Left ventricle myocardium inferior (tissue), 1 donor: ENCODE measurements at regions not wholly inside any gene's neighbourhood (a gene's known extent, or its start where the extent isn't known, plus 50 kb on each side); places are given as distances from the start of the nearest gene placed in this dataset.
A peak's percentile ranks its signal among the peaks of the same experiment; 100 is the strongest.

ENCODE experiments used
- DNase-seq: peaks from one replicate; pipeline ENCODE4 v3.0.0-alpha.2; 2020
- H3K27ac ChIP-seq: fragments of 200-600 bp; replicated peaks from 2 replicates; pipeline ENCODE4 v1.8.0; 2021
- H3K27me3 ChIP-seq: fragments of 200-600 bp; 2 replicates; pipeline ENCODE4 v1.8.0; 2021; ENCODE audit warnings: low read depth
- H3K36me3 ChIP-seq: fragments of 200-600 bp; 2 replicates; pipeline ENCODE4 v1.8.0; 2021
- H3K4me1 ChIP-seq: fragments of 200-600 bp; 2 replicates; pipeline ENCODE4 v1.8.0; 2021
- H3K4me3 ChIP-seq: fragments of 200-600 bp; 2 replicates; pipeline ENCODE4 v1.8.0; 2021; ENCODE audit warnings: mild to moderate bottlenecking, moderate library complexity
- H3K9me3 ChIP-seq: fragments of 200-600 bp; replicated peaks from 2 replicates; pipeline ENCODE4 v1.8.0; 2021
- CTCF ChIP-seq: fragments of 200-600 bp; IDR thresholded peaks from 2 replicates; pipeline ENCODE4 v1.8.0; 2021; ENCODE audit warnings: antibody characterized with exemption, mild to moderate bottlenecking, borderline replicate concordance
- intact Hi-C: fragments of 100-400 bp; cut with micrococcal nuclease; formaldehyde crosslinking; loops from one replicate; pipeline ENCODE4 v1.11.0; 2022
- donor health status: DM: no; HTN: yes; CAD: no; lungs with severe emphysema.

DNA sequence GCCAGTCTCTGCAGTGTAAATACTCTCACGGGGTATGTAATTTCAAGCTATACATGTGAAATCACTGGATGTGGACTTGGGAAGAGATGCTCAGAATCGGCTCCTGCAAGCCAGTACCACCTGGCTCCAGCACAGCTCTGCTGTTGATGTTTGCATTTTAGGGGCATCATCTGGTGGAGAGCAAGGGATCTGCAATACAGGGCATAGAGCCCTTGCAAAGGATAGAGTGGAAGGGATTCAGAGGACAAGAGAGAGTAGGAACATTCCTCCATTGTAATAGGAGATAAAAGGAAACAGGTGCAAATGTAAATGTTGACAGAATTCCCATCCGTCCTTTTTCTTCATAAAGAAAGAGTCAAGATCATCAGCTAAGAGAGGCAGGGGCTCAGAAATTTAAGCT is 184.1 kb downstream of the PMP22 start:
- no peaks in the 10 kb centered on the region for H3K36me3 ChIP-seq
- TF ChIP-seq CTCF: no peak
- DNase-seq: no peak
- H3K4me1 ChIP-seq: peaks cover 21% of the 10 kb centered on the region
- intact Hi-C loops: no loop called here
- H3K4me3 ChIP-seq: no peak overlapping the region
- no peak overlapping the region for H3K27ac ChIP-seq
- H3K9me3 ChIP-seq: no peaks in the 10 kb centered on the region
- H3K27me3 ChIP-seq: no peaks in the 10 kb centered on the region

GRCh38 chr17:15078570-15078969 is 186.6 kb downstream of the PMP22 start:
- intact Hi-C loops: no loop called here
- H3K4me1 ChIP-seq: peaks cover 21% of the 10 kb centered on the region
- H3K36me3 ChIP-seq: no peaks in the 10 kb centered on the region
- no peaks in the 10 kb centered on the region for H3K9me3 ChIP-seq
- DNase-seq: no peak
- H3K4me3 ChIP-seq: no peak overlapping the region
- no peak for TF ChIP-seq CTCF
- no peaks in the 10 kb centered on the region for H3K27me3 ChIP-seq
- no peak overlapping the region for H3K27ac ChIP-seq

DNA sequence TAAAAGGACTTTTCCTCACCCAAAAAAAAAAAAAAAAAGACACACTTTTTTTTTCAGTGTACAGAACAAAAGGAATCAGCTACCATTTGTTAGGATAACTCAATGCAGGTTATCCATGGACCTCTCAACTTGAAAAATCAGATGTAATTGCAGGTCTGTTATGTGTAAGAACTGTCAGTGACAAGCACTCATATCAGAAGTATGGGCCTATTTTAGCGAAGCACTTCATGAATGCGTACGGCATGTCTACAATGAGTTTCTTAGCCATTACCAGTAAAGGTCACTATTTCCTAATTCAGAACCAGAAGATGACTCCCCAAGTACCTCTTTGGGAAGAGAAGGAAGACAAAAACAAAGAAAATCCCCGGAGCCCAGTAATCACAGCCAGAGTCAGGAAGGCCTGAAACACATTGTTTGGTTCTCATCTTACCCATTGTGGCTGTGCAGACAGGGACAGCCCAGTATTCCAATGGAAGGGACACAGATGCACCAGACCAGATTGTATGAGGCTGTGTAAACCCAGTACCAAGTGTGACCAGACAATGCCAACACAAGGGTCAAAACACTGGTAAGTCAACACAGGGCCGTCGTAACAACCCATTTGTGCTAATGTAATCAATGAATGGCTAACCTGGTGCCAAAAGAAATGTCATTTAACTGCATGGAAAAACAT is 188.0 kb downstream of the PMP22 start:
- H3K36me3 ChIP-seq: no peaks in the 10 kb centered on the region
- H3K9me3 ChIP-seq: no peaks in the 10 kb centered on the region
- intact Hi-C loops: no loop called here
- no peak for TF ChIP-seq CTCF
- H3K4me1 ChIP-seq: peaks cover 11% of the 10 kb centered on the region
- no peak overlapping the region for H3K4me3 ChIP-seq
- no peak for DNase-seq
- H3K27ac ChIP-seq: peak overlapping the region; percentile 52
- no peaks in the 10 kb centered on the region for H3K27me3 ChIP-seq

- no peak overlapping the region for H3K27ac ChIP-seq
- peaks cover 10% of the 10 kb centered on the region for H3K9me3 ChIP-seq
- H3K4me1 ChIP-seq: no peaks in the 10 kb centered on the region
- no peak overlapping the region for H3K4me3 ChIP-seq
- TF ChIP-seq CTCF: no peak
- DNase-seq: no peak
- peaks cover 14% of the 10 kb centered on the region for H3K27me3 ChIP-seq
- intact Hi-C loops: no loop called here
- H3K36me3 ChIP-seq: no peaks in the 10 kb centered on the region
Measured at GRCh38 chr17:15051933-15052332, 213.2 kb downstream of the PMP22 start.

DNA sequence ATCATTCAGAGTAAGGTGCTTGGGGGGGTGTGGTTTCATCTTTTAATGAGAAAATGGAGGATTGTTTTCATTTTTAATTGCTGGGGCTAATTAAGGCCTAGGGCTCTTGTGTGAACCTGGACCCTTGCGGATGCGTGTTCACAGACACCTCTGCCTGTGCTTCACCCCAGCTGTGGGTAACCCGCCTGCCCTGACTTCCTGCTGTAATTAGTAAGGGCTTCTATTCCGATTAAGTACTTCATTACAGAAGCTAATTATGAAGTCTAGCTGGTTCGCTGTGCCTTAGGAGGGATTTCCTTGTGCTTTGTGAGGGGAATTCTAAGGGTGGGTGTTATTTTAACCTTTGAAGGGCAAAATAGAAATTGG is 215.3 kb downstream of the PMP22 start:
- no peak for TF ChIP-seq CTCF
- intact Hi-C loops: no loop called here
- Histone ChIP-seq H3K27ac (no peak overlapping the region), H3K9me3 (peaks cover 2% of the 10 kb centered on the region), H3K36me3 (no peaks in the 10 kb centered on the region), H3K4me1 (no peaks in the 10 kb centered on the region), H3K4me3 (no peak overlapping the region), H3K27me3 (peaks cover 14% of the 10 kb centered on the region)
- DNase-seq: no peak
